GM18508 (cell line): ENCODE measurements at regions not wholly inside any gene's neighbourhood (a gene's known extent, or its start where the extent isn't known, plus 50 kb on each side); places are given as distances from the start of the nearest gene placed in this dataset.

ENCODE experiments used
- ATAC-seq: cut with Tn5 transposase; IDR thresholded peaks from one replicate; pipeline ENCODE4 v1.9.1; 2021; ENCODE audit warnings: moderate number of reproducible peaks; ENCODE audit not compliant: insufficient read depth, unreplicated experiment

- no peak for ATAC-seq
These were observed 68.9 kb upstream of the NCOR2 start for GRCh38 chr12:124636138-124636978.

GRCh38 chr12:124635316-124635715 lies 67.9 kb upstream of the NCOR2 start:
- ATAC-seq: no peak

GRCh38 chr12:124633365-124634362 lies 66.3 kb upstream of the NCOR2 start:
- ATAC-seq: no peak

- ATAC-seq: no peak
These were observed 65.1 kb upstream of the NCOR2 start for GRCh38 chr12:124632519-124632984.

GRCh38 chr12:124631681-124632256 lies 64.4 kb upstream of the NCOR2 start:
- ATAC-seq: no peak

GRCh38 chr12:124630791-124631313 lies 63.4 kb upstream of the NCOR2 start:
- no peak for ATAC-seq

- ATAC-seq: no peak
These were observed 62.5 kb upstream of the NCOR2 start for GRCh38 chr12:124629789-124630480.

- no peak for ATAC-seq
These were observed 61.7 kb upstream of the NCOR2 start for GRCh38 chr12:124629117-124629516.

- no peak for ATAC-seq
These were observed 60.5 kb upstream of the NCOR2 start for GRCh38 chr12:124627956-124628355.

- no peak for ATAC-seq
These were observed 59.6 kb upstream of the NCOR2 start for GRCh38 chr12:124626971-124627411.

GRCh38 chr12:124625867-124626675 lies 58.7 kb upstream of the NCOR2 start:
- ATAC-seq: no peak

- no peak for ATAC-seq
These were observed 57.4 kb upstream of the NCOR2 start for GRCh38 chr12:124624823-124625222.

GRCh38 chr12:124623344-124624035 lies 56.1 kb upstream of the NCOR2 start:
- ATAC-seq: no peak

GRCh38 chr12:124622764-124623163 lies 55.4 kb upstream of the NCOR2 start:
- no peak for ATAC-seq

GRCh38 chr12:124622331-124622730 lies 54.9 kb upstream of the NCOR2 start:
- ATAC-seq: no peak

- no peak for ATAC-seq
These were observed 53.9 kb upstream of the NCOR2 start for GRCh38 chr12:124621296-124621660.

- ATAC-seq: no peak
These were observed 53.3 kb upstream of the NCOR2 start for GRCh38 chr12:124620606-124621295.
